GM19455 (cell line): ENCODE measurements at regions not wholly inside any gene's neighbourhood (a gene's known extent, or its start where the extent isn't known, plus 50 kb on each side); places are given as distances from the start of the nearest gene placed in this dataset.

Experiments used
- ATAC-seq: cut with Tn5 transposase; IDR thresholded peaks from one replicate; pipeline ENCODE4 v1.9.1; 2021; ENCODE audit not compliant: unreplicated experiment

DNA sequence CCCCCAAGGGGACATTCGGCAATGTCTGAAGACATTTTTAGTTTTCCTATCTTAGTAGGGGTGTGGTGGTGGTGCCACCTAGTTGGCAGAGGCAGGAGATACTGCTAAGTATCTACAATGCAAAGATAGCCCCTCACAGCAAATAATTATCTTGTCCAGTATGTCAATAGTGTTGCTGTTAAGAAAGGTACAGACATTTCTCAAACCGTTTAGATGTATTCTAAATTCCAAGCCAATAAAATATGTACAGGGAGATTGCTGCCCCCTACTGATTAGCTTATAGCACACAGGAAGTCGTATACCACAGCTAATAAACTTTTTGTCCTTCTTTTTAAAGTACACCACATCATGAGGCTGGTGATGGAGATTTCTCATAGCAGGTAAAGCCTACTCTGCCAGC lies 260.5 kb downstream of the TMA16 start:
- peak; percentile 78 for ATAC-seq

DNA sequence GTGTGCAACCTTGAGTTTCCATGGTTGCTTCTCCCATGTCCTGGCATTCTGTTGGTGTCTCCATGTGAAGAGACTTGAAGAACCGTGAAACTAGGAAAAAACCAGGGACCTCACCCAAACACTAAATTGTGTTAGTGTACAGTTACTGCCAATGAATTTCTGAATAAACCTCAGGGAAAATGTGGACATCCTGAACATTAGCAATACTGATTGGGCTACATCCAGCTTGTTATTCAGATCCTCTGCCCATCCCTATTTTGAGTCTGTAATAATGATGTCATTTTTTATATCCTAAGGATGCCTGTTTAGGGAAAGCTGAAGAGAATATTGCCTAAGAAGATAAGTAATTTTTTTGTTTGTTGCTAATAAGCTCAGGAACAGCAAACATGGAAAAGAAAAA lies 262.7 kb downstream of the TMA16 start:
- no peak for ATAC-seq

DNA sequence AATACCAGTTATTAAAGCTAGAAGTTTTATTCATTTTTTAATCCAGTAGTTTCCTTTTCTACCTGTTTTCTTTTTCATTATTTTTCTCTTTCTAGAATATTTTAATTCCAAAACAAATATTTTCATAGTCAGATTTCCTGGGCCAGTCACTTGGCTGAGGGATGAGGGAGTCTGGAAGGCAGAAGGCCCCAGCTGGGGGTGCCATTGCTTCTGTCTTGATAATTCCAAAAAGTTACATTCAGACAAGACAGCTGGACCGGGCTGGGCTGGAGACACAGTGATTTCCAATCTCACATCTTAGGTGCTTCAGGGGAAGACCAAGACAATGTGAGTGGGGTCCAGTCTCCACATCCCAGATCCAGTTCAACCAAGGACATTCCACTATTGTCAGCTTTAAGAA lies 263.5 kb downstream of the TMA16 start:
- no peak for ATAC-seq

DNA sequence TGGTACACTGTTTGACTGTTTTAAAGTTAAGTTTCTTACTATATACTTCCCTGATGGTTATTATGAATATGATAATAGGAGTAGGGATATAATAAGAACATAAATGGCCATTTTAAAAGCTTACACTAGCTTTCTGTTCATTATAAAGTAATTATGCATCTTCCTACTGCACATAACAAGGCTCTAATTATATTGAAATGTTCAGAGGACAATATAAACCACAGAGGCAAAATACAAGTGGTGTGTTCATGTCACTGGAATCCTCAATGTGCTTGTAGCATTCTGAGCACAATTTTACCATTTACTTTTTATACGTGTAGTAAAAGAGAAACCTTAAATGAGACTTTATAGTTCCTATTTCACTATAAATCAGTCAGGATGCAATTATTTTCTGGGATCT lies 268.3 kb downstream of the TMA16 start:
- no peak for ATAC-seq

DNA sequence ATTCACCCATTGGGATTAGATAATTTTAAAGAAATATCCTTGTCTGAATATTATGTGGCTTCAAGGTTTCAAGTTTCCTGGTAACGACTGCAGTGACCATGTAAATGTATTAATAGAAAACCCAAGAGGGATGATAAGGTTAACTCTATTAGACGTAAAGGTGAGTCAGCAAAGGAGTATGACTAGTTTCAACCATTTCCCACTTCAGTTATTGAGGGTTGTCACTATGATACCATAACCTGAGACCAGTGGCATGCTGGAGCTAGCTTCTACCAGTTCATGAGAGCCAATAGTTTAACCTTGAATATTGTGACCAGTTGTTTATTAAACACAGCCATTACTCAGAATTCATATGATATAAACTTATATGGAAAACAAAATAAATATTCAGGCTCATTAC lies 270.1 kb downstream of the TMA16 start:
- no peak for ATAC-seq

DNA sequence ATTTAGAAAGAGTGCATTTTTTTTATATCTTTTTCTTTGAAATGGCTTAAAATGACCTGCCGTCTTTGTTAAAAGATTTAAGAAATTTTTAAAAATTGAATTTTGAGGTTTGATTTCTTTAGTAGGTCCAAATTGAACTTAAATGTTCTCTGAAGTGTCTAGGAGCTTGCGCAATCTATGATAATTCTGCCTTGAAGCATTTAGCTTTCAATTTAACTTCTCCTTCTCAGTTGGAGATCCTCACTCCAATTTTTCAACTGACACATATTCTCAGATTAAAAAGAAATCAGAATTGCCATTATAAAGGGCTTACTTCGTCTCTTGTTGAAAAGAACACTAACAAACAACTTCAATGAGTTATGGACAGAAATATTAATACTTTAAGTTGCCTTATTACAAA lies 273.5 kb downstream of the TMA16 start:
- ATAC-seq = no peak

DNA sequence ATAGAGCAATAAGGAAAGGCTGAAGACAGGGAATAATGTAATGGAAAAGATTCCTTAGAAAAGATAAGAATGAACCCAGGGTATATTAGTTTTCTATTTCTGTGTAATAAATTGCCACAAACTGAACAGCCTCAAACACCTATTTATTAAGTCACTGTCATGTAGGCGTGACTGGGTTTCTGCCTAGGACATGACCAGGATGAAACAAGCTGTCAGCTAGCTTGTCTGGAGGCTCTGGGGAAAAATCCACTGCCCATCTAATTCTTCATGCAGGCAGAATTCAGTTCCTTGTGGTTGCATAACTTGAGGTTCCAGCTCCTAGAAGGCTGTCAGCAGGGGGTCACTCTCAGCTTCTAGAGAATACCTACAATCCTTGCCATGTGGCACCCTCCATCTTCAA lies 277.7 kb downstream of the TMA16 start:
- ATAC-seq = no peak

DNA sequence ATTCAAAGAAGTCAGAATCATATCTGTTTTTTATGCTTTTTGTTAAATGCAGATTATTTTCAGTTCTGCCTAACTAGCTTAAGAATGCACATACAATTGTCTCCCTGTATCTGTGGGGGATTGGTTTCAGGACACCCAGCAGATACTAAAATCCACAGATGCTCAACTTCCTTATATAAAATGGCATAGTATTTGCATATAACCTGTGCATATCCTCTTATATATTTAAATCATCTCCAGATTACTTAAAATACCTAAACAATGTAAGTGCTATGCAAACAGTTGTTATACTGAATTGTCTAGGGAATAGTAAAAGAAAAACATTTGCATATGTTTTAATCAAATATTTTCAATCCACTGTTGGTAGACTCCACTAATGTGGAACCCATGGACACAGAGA lies 279.4 kb downstream of the TMA16 start:
- no peak for ATAC-seq

DNA sequence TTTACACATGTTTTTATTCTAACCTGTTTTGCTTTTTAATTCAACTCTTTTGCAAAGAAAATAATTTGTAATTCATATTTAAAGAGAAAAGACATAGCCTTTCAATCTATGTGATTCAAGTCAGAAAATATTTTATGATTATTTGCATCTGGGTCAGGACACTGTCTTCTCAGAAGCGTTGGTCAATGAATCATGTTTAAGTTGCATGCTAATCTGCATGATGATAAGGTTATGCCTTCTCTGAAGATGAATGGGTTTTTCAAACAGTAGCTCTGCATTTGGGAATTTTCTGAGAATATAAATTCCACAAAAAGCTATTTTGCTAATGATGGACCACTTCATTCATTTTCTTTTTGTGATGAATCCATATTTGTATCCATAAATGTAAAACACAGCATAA lies 282.5 kb downstream of the TMA16 start:
- no peak for ATAC-seq

DNA sequence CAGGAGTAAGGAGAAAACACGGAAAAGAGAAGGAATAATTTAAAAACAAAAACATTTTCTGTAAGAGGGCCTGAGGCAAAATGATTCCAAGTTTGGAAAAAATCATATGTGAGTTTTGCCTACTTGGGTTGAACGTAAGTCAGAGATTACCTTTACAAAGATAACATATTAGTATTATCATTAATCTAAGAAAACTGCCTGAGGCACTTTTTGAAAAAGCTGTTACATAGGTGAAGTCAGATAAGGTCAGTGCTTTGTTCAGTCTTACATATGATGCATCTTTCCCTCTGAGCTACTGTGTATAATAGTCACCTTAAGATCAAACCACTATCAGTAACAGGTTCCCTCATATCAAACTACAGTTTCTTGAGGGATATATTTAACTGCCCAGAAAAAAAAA lies 287.2 kb downstream of the TMA16 start:
- ATAC-seq = no peak

DNA sequence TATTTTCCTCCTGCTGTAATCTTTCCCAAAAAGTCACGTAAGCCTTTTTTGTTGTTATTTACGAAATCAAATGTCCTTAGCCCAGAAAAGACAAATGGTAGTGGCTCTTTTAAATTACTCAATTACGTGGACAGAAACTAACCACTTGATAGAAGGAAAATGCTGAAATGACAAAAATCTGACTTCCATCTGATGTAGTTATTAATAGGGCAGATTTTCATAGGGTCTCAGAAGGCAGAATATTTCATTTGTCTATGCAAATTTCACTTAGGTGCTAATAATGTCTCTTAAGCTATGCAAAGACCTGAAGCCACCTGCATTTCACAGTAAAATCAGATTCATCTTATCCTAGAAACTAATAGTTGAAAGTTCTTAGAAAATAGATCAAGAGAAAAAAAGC lies 295.7 kb downstream of the TMA16 start:
- no peak for ATAC-seq

DNA sequence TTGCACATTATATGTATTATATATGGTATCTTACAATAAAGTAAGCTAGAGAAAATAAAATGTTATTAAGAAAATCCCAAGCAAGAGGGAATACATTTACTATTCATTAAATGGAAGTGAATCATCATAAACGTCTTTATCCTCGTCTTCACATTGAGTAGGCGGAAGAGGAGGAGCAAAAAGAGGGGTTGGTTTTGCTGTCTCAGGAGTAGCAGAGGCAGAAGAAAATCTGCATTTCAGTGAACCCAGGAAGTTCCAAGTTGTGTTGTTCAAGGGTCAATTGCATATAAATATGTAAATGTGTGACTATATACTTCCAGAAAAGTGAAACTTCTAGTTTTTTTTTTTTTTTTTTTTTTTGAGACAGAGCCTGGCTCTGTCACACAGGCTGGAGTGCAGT lies 301.4 kb downstream of the TMA16 start:
- ATAC-seq = no peak

DNA sequence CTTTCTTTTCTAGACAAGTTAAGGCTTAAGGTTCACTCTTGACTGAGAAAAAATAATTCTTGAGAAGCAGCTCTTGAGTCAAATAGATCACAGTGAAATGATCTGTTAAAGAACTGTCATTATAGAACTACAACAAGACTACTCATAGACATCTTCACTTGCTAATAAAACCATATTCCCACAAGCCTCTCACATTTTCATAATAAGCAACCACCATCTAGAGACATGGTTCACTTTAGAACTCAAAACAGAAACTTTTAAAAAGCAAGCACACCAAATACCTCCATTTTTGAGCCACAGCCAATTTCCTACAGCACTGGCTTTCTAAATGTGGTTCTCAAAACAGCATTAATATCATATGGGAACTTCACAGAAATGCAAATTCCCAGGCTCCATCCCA lies 309.5 kb downstream of the TMA16 start:
- no peak for ATAC-seq

DNA sequence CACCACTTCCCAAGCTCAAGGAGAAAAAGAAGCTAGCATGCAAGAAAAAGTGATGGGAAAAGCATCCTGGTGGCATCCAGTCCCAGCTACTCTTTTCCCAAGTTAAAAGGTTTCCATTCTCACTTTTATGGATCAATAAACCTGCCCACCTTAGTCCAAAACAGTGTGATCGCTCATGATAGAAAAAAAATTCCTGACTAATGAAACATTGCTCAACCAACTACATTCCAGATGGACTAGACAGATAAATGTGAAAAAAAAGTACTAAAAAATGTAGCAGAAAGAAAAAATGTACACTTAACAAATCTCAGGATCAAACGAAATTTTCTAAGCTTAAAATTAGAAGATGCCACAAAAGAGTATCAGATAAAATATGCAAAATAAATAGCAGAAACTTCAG lies 312.2 kb downstream of the TMA16 start:
- ATAC-seq = no peak

DNA sequence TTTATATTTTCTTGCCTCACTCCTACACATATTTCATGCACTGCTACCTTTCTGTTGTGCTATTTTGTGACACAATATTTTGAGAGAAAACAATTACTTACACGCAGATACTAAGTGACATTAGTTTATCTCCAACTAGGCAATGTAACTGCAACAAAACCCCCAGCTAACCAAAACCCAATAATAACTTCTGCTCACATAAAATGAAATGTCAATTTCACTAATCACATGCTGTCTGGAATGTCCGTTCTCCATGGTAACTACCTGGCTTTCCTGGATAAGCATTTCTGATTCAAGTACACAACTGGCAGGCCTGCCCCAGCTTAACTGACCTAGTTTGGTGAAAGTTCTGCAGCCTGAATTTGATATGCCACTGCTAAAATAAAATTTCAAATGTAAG lies 313.5 kb downstream of the TMA16 start:
- no peak for ATAC-seq

DNA sequence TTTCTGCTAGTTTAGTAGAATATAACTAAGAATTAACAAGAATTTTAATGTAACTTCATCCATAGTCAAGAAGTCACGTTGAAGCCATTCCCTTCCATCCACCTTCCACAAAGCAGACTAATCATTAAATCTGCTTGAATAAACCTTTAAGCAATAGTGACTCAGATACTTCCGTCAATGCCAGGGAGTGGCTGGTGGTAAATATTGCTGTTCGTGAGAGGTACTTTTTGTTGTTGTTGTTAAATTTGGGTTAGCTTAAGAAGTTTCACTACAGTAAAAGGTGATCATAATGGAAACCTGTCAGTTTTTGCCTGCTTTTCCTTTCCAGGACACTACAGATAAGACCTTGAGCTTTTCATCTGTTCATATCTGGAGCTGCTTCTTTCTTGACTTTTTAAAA lies 316.3 kb downstream of the TMA16 start:
- peak; percentile 64 for ATAC-seq

DNA sequence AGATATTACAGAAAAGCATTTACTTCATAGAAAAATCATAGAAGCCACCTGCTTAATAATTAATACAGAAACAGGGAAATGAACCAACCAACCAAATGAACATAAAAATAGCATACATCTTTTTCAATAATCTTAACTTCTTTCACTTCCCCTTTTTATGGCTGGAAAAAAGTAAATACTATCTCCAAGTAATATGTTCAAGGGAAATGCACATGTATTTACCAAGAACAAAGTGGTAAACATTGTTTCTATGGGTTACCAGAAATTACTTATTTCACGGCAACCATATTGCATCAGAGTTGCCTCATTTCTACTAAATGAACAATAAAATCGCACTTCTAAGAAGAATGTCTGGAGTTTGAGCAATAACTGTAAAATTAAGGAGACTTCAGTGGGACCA lies 321.3 kb downstream of the TMA16 start:
- peak; percentile 46 for ATAC-seq

DNA sequence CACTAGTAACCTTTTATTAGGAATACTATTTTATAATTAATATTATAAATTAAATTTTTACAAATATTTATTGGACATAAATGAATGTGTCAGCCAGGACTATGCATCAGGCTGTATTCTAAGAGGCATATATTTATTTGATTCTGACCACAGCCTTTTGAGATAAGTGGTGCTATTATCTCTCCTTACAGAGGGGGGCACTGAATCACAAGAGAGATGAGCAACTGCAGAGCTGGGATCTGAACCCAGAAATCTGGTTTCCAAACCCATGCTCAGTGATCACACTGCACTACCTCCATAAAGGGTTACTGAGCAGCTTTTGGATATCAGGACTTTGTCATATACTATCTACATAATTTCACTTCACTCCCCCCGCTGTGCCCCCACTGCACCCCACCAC lies 322.0 kb downstream of the TMA16 start:
- ATAC-seq = no peak

DNA sequence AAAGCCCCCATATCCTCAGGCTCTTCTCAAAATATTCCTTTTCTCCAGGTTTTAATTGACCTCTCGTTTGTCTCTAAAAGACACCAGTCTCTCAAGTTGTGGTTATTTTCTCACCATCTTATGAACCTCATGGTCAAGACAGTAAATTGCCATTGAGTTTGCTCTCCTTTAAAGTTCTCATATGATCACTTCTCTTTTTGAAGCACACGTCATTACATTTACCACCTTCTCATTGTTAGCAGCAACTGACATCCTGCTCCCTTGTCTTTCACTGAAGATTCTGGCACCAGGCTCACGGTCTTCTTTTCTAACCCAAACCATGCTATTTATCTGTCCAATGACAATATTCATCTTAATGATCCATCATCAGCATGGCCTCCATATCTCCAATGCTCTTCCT lies 324.2 kb downstream of the TMA16 start:
- ATAC-seq = no peak

DNA sequence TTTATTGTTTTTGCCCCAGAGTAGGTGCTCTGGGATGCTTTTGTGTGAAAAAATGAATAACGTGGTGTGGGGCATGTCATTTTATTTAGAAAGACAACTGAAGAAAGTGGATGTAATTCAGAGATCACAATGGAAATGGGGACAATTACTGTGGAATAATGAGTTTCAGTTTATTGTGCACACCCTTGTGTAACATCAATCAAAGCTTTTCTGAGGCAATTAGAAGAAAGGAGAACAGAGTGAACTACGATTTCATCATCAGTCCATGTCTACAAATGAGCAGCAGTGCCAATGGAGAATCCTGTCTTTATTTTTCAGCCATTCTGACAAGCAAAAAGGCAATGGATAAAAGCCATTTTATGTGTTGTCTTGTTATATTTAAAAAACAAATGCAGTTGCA lies 339.2 kb downstream of the TMA16 start:
- no peak for ATAC-seq

DNA sequence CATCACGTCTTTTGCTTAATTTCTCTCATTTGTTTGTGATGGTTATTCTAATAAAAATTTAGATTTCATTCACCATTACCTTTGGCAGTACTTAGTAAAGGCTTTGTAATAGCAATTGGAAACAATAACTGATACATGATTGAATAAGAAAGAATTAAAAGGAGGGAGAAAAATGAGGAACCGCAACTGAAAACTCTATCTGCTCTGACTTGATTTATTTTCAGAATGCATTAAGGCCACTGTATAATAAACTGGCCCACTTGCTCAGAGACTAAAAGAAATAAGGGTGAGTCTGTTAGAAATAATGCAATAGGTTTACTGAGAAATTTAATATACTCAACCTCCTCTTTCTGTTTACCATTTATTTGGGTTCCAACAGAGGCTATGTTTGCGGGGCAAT lies 351.5 kb downstream of the TMA16 start:
- ATAC-seq = no peak

DNA sequence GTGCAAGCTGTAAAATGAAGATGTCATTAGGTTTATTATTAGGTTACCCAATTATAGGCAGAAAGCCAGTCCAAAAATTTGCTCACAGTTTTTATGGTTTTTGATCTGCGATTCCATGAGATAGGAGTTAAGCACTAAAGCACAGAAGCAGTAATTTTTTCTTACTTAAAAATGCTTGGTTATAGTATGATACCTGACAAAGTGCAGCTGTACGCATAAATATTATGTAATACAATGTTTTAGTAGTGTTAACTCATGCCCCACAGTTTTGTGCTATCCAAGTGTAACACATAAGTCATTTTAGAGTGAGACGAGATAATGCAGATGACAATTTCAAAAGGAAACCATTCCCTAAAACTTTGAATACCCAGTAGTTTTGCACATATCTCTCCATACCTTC lies 357.8 kb downstream of the TMA16 start:
- ATAC-seq = no peak

DNA sequence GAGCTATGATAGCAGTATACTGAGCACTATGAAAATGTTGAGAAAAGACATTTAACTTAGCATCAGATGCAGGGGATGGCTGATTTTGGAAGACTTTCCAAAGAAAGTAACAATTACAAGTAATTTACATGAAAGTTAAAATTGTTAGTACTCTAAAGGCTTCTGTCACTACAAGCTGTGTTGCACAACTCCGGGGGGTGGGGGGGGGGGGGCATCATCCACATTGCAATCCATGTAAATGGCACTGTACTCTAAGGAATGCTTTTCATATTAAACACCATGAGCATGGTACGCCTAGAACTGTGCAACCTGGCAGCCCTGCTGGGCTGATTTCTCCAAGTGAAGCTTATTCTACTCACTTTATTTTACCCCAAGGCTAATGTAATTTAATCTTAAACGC lies 363.4 kb downstream of the TMA16 start:
- no peak for ATAC-seq

DNA sequence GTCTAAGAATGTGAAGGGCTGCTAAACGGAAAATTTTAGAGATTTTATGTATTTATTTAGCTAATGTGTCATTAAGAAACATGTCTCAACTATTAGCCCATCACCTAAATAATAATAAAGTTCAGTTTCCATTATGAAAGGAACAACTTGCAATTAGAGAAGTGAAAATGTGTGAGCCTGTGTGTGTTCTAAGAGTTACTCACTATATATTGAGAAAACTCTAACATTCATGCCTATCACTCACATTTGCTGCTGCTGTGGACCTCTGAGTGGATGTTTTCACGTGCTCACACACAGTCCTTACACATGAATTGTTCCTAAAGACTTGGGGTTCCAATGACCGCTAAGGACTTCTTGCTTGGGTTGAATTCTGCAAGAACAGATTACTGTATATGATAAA lies 364.0 kb downstream of the TMA16 start:
- no peak for ATAC-seq
